HG03108 (cell line): ENCODE measurements at regions not wholly inside any gene's neighbourhood (a gene's known extent, or its start where the extent isn't known, plus 50 kb on each side); places are given as distances from the start of the nearest gene placed in this dataset.
"Not testable (repeated sequence)": the region's sequence is repeated elsewhere in the genome, so short reads cannot be mapped to it uniquely, and the experiment has no call there.

Source experiments
- ATAC-seq: cut with Tn5 transposase; IDR thresholded peaks from one replicate; pipeline ENCODE4 v1.9.1; 2021; ENCODE audit warnings: moderate library complexity; ENCODE audit not compliant: unreplicated experiment

DNA sequence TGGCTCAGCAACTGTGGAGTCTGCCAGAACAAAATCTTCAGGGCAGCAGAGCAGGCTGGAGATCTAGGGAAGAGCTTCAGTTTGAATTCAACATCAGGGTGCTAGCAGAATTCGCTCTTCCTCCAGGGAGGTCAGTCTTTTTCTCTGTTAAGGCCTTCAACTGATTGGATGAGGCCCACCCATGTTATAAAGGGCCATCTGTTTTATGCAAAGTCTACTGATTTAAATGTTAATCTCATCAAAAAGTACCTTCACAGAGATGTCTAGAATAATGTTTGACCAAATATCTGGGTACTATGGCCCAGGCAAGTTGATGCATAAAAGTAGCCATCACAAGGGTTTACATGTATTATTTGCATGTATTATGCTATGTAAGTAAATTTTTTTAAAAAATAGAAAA lies 378.4 kb downstream of the BTG1 start:
- no peak for ATAC-seq

DNA sequence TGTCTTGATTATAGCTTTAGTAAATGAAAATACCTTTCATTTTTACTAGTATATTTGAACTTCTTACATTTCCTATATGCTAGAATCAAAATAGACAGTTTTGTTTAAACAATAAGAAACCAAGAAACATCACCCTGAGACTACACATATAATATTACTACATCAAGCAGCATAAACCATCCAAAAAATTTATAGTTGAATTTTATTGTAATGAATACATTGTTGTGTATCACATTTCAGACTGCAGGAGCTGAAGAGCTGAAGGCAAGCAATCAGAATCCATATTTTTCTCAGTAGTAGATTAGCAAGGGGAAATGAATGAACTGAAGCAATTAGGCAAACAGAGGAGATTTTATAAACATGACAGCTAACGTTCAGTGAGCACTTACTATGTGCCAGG lies 379.2 kb downstream of the BTG1 start:
- ATAC-seq = no peak

DNA sequence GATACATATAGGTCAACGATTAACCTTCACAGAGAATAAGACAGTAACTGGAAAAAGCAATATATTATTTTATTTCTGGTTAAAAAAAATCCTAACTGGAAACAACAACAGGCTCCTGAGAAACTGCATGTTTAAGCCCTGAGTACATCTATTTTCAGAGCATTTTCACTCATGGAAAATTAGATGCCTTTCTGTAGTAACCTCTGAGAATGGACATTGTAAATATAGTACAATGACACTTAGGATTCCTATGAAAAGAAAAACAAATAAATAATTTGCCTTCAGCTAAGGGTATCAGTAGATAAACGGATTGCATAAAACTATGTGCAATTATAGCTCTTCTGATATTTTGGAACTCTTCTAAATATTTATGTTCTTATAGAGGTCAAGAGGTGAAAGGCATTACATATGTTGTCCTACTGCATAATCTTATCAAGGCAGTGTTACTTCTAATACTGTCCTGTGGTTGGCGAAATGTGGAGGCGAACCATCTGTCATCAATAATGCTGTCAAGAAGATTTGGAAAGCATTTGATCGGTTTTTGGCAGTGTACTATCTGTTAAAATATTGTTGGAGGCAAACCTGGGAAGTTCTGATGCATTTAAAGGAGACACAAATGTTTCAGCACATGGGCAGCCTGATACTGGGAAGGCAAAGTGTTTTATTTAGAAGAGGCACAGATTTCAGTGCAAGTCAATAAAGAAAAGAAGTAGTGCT lies 381.8 kb downstream of the BTG1 start:
- ATAC-seq = no peak

- ATAC-seq = no peak
Measured at GRCh38 chr12:91753649-91754048, 392.0 kb downstream of the BTG1 start.

- ATAC-seq = no peak
Measured at GRCh38 chr12:91746976-91747375, 398.7 kb downstream of the BTG1 start.

- no peak for ATAC-seq
Measured at GRCh38 chr12:91744597-91744996, 401.0 kb downstream of the BTG1 start.

GRCh38 chr12:91743704-91744321 lies 401.8 kb downstream of the BTG1 start:
- ATAC-seq = no peak

DNA sequence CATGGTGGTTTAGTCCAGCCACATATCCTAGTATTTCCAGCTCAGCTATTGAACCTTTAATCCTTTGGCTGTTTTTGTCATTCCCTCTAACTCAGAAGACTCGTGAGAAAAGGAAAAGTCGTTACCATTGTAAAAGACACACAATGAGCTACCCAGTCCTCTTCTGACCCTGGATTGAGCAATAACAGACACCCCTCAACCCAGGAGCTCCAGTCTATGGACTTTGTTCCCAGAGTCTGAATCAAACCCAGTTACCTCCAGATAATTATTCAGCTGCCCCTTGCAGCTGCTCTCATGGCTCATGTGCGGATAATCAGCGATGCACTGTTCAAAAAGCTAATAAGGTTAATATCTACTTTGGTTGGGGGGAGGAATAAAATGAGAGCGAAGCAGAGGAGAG lies 402.4 kb downstream of the BTG1 start:
- ATAC-seq = no peak

DNA sequence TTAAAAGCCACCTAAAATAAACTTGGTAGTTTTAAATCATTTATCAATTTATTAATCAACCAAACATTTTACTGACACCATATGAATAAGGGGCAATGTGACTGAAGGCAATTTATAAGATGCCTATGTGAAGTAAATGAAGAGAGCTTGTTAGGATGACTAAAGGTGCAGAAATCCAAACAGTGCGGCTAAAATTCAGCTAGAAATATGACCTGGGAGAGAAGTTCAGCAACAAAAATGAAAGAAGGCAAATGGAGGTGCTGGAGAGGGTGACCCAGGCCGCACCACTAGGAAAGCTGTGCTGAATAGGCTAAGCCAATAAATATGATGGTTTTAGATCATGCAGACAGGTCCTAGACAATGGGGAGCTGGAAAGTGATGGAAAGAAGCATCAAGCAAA lies 403.7 kb downstream of the BTG1 start:
- ATAC-seq = no peak

DNA sequence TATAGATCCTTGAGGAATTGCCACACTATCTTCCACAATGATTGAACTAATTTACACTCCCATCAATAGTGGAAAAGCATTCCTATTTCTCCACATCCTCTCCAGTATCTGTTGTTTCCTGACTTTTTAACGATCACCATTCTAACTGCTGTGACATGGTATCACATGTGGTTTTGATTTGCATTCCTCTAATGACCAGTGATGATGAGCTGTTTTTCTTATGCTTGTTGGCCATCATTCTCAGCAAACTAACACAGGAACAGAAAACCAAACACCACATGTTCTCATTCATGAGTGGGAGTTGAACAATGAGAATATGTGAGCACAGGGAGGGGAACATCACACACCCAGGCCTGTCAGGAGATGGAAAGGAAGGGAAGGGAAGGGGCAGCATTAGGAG lies 411.8 kb downstream of the BTG1 start:
- not testable (repeated sequence) for ATAC-seq

DNA sequence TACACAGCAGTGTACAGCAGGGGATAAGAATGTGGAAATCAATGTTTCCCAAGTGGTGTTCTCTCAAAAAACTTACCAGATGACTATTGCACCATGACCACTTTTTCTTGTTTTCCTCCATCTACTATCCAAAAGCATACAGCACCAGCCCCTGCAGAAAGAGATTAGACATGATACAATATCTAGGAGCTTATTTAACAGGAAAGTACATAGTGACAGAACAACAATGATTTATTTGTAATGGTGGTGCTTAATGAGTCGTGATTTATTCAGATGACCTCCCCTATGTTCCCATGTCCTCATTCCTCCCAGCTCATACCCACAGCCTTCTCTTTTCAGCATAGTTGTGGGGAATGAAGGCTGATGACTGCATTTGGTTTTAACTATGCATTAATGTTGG lies 413.6 kb downstream of the BTG1 start:
- no peak for ATAC-seq

DNA sequence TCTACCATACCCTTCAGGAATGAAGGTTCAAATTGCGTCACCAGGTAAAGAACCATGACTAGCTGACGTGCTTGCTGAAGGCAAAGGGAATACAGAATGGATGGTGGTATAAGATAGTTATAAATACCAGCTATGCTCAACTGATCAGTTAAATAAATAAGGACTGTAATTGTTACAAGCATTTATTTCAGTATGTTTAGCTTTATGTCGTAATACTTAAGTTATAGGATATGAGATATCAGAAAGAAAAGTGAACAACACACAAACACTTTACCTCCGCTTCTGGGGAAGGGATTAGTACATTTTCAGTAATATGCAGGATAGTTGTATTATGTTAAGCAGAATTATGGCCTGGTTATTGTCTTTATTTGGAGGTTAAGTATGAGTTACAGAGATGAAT lies 416.1 kb downstream of the BTG1 start:
- no peak for ATAC-seq

- ATAC-seq = no peak
Measured at GRCh38 chr12:91723191-91723590, 422.5 kb downstream of the BTG1 start.

DNA sequence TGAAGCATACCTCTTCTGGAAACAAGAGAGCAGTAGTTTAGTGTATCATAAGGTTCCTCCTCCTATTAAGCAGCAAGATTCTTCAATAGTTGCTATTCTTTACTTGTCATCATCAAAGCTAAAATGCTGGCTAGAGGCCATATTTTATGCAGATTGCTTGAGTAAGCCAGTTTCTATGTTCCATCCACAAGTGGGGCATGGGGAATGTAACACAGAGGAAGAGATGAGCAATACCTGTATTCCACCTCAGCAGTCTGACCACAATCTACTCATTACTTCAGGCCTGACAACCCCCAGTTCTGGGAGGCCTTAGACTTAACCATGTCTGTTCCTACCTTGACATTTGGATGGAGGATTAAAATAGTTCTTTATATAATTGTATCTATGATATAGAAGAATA lies 423.6 kb downstream of the BTG1 start:
- ATAC-seq = no peak

DNA sequence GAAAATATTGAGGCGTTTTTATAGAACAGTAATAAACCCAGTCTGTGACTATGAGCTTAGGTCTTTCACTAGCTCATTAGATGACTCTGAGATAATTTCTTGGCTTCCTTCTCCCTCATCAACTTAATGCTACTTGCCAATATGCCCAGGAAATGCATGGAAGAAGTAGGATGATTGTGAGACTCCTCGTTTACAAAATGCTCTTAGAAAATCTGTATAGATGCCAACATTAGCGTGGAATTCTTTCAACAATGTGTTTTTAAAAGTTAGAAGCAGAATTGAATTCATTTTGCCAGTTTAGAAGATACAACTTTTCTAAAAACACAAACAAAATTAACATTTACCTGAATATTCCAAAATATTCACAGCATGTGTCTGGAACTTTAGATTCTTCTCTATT lies 424.6 kb downstream of the BTG1 start:
- ATAC-seq = no peak

DNA sequence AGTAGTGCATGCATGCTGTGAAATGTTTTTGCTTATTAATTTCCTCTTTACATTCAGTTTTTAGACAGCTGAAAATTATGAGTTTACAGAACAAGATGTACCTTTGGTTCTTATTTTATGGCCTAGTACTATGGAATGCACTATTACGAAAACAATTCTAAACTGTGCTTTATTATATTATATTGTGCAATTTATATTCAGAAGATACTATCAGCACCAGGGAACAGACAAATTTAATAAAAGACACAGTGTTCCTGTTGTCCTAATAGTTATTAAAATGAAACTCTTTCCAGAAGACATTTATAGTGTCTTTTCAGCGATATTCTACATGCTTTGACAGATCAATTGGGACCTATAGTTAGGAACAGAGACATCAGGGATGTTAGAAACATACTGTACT lies 427.3 kb downstream of the BTG1 start:
- no peak for ATAC-seq

DNA sequence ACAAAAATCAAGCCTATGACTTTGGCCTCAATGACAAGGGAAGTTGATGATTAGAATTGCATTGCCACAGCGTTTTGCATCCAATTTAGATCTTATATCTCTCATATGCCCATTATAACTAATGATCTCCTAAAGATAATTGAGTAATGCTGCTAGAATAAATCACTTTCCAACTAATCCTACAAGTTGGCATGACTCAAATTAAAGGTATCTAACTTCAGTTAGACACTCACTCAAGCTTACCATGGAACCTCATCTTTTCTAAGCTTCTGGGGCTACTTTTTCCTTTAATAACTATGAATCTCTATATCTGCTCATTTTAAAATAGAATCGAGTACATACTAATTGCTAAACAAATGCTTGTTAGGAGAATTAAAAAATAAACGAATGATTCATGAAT lies 427.8 kb downstream of the BTG1 start:
- no peak for ATAC-seq

- ATAC-seq = not testable (repeated sequence)
Measured at GRCh38 chr12:91711925-91712324, 433.7 kb downstream of the BTG1 start.

- no peak for ATAC-seq
Measured at GRCh38 chr12:91706466-91706865, 439.2 kb downstream of the BTG1 start.

DNA sequence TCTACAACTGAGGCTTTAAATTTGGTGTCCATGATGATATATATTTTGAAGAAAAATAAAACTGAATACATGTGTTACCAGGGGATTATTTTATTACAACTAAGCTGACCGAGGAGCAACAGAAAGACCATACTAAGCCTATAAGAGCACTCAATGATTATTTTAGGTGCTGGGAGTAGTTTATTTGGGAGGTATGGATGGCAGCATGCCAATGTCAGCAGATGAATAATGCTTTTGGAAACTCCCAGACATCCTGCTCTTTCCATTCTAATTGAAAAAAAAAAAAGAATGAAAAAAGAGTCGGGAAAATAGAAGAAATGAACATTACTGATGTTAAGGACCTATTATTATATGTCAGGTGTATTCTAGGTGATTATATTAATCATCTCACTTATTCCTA lies 441.2 kb downstream of the BTG1 start:
- no peak for ATAC-seq

GRCh38 chr12:91703491-91704283 lies 442.0 kb downstream of the BTG1 start:
- no peak for ATAC-seq

DNA sequence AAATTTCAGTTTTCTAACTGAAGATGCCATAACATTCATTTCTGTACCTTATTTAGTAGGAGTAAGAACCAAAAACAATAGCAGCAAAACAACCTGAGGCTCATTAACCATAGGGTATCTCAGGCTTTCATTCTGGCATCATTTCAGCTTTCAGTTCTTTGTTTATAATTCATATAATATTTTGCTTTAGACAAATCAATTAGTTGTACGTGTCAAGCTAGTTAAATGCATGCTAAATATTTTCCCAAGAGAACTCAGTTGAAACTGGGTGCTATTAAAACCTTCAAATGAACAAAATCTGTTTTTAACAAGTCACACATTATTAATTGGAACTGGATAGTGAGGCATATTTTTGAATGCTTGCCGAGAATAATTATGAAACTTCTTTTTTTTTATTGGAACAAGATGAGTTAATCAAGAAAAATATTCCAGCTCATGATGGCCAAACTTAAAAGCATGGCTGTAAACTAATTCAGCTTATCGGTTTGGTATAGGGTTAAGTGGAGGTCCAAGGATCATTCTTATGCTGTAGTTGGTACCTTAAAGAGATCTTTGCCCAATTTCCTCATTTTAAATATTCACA lies 442.7 kb downstream of the BTG1 start:
- ATAC-seq = no peak
